ENCODE measurements at regions not wholly inside any gene's neighbourhood (a gene's known extent, or its start where the extent isn't known, plus 50 kb on each side); places are given as distances from the start of the nearest gene placed in this dataset.

DNA sequence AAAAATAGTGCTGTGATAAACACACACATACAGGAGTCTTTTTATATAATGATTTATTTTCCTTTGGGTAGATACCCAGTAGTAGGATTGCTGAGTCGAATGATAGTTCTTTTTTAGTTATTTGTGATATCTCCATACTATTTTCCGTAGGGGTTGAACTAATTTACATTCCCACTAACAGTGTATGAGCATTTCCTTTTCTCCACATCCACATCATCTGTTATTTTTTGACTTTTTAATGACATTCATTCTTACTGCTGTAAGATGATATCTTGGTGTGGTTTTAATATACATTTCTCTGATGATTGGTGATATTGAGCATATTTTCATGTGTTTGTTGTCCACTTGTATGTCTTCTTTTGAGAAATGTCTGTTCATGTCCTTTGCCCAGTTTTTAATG is 78.3 kb downstream of the NIBAN1 start:
- TF ChIP-seq ZNF518A (tag by site-specific recombination; conservative IDR thresholded peaks at IDR 0.05; ENCODE audit: low read depth), result no peak
- TF ChIP-seq ZNF274 (IDR thresholded peaks at IDR 0.05; ENCODE audit: low read length), result no peak
- no peak for TF ChIP-seq ZNF274 (tag by site-specific recombination; IDR thresholded peaks at IDR 0.05; ENCODE audit: borderline replicate concordance)
- TF ChIP-seq CTCF (tag by site-specific recombination; IDR thresholded peaks at IDR 0.05), result no peak
- TF ChIP-seq YY1 (tag by site-specific recombination; IDR thresholded peaks at IDR 0.05), result no peak
- TF ChIP-seq REPIN1 (tag by site-specific recombination; IDR thresholded peaks at IDR 0.05; ENCODE audit: low read depth), result no peak
- no peak for TF ChIP-seq ZNF2 (tag by site-specific recombination; IDR thresholded peaks at IDR 0.05)
- TF ChIP-seq ZNF214 (tag by site-specific recombination; IDR thresholded peaks at IDR 0.05; ENCODE audit: borderline replicate concordance), result no peak
